Adrenal gland (tissue), 9 donors: ENCODE measurements at regions not wholly inside any gene's neighbourhood (a gene's known extent, or its start where the extent isn't known, plus 50 kb on each side); places are given as distances from the start of the nearest gene placed in this dataset.

Source experiments
- DNase-seq, 7 donors: peaks; one replicate each; pipeline ENCODE4 v3.0.0-alpha.2; 2019 to 2020
- H3K27ac ChIP-seq, 5 donors: fragments of 200-600 bp; sonication (generic) in 4 of 5; 1 replicate in 3 of 5; 2 replicates in 2 of 5; pipeline versions ENCODE4 v1.5.1 to v1.8.0; 2016 to 2020; ENCODE audit warnings: mild to moderate bottlenecking in 1 of 5
- H3K27me3 ChIP-seq: fragments of 200-600 bp; 2 replicates; pipeline ENCODE4 v1.8.0; 2021
- H3K36me3 ChIP-seq, 2 donors: fragments of 200-600 bp; replicated peaks in 1 of 2; 1 replicate in 1 of 2; 2 replicates in 1 of 2; pipeline versions ENCODE4 v1.5.1 to v1.8.0; 2018 to 2022
- H3K4me1 ChIP-seq, 2 donors: fragments of 200-600 bp; replicated peaks in 1 of 2; 1 replicate in 1 of 2; 2 replicates in 1 of 2; pipeline versions ENCODE4 v1.5.1 to v1.8.0; 2018 to 2021
- H3K4me3 ChIP-seq, 4 donors: fragments of 200-600 bp; sonication (generic) in 3 of 4; one replicate each; pipeline ENCODE4 v1.5.1; 2016 to 2018
- H3K9me3 ChIP-seq, 3 donors: fragments of 200-600 bp; sonication (generic) in 1 of 3; replicated peaks in 1 of 3; 1 replicate in 2 of 3; 2 replicates in 1 of 3; pipeline versions ENCODE4 v1.5.1 to v1.8.0; 2016 to 2021
- POLR2A ChIP-seq, 2 donors: fragments of 450-650 bp; IDR thresholded peaks; one replicate each; pipeline ENCODE4 v1.6.1; 2017; ENCODE audit warnings: antibody characterized with exemption in 2 of 2, mild to moderate bottlenecking in 2 of 2, moderate library complexity in 1 of 2
- WGBS, 4 donors: extraction: QIAGEN DNeasy Blood & Tissue Kit in 2 of 4; methylation state at CpG; one replicate each; pipeline versions ENCODE4 v1.1.5 to v1.1.7; 2013 to 2017; 5-methylcytosine and 5-hydroxymethylcytosine counted together
- intact Hi-C, 2 donors: fragments of 100-400 bp; cut with DNase I; formaldehyde crosslinking; loops; one replicate each; pipeline versions ENCODE4 v1.14.1 to v1.15.0; 2022 to 2023
- TF ChIP-seq, protein P1 (sequence below), 6 experiments: fragments of 450-650 bp in 4 of 6; fragments of 200-600 bp in 2 of 6; sonication (generic) in 1 of 6; IDR thresholded peaks; 1 replicate in 5 of 6; 2 replicates in 1 of 6; pipeline versions ENCODE4 v1.5.1 to v1.8.0; 2016 to 2021; ENCODE audit warnings: antibody characterized with exemption in 6 of 6, mild to moderate bottlenecking in 2 of 6, moderate library complexity in 1 of 6
- donor health status: healthy with polysubstance abuse.
- donor health status: Bipolar disorder and iron deficiency.
- donor health status: DM: yes; HTN: yes; CAD: no.
- donor health status: DM: no; HTN: no; CAD: no.
- donor health status: DM: no; HTN: no; CAD: no.

DNA sequence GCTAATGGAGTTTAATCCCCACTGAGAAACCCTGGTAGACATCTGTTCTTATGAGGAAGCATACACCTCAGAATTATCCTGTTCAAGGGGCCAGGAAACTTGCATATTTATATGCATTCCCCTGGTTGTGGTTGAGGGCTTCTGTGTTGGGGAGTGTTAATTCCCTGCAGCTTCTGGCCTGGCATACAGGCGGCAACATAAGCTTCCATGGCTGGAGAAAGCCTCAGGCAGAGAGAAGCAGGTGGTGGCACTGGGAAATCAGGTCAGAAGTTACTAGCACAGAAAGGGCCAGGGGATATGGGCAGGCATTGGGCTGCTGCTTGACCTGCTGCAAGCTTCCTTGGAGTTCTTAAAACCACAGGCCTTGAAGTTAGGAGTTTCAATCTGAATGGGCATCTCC, 166.1 kb upstream of the SEMA6A start:
- Histone ChIP-seq H3K4me1 (no peaks in the 10 kb centered on the region), H3K27ac (no peak overlapping the region), H3K4me3 (no peak overlapping the region), H3K9me3 (no peaks in the 10 kb centered on the region), H3K36me3 (no peaks in the 10 kb centered on the region), H3K27me3 (no peaks in the 10 kb centered on the region)
- intact Hi-C loops, result no loop called here
- WGBS, 4 donors, result 90 to 97% (median 91%) methylated on average over 1 of the region's 1 CpG; no CpG with 5 or more reads in 1 of the 4 donors
- DNase-seq, result no peak
- TF ChIP-seq POLR2A (IDR thresholded peaks at IDR 0.05), result no peak
- TF ChIP-seq, protein P1, sequence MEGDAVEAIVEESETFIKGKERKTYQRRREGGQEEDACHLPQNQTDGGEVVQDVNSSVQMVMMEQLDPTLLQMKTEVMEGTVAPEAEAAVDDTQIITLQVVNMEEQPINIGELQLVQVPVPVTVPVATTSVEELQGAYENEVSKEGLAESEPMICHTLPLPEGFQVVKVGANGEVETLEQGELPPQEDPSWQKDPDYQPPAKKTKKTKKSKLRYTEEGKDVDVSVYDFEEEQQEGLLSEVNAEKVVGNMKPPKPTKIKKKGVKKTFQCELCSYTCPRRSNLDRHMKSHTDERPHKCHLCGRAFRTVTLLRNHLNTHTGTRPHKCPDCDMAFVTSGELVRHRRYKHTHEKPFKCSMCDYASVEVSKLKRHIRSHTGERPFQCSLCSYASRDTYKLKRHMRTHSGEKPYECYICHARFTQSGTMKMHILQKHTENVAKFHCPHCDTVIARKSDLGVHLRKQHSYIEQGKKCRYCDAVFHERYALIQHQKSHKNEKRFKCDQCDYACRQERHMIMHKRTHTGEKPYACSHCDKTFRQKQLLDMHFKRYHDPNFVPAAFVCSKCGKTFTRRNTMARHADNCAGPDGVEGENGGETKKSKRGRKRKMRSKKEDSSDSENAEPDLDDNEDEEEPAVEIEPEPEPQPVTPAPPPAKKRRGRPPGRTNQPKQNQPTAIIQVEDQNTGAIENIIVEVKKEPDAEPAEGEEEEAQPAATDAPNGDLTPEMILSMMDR (IDR thresholded peaks at IDR 0.05), result no peak

DNA sequence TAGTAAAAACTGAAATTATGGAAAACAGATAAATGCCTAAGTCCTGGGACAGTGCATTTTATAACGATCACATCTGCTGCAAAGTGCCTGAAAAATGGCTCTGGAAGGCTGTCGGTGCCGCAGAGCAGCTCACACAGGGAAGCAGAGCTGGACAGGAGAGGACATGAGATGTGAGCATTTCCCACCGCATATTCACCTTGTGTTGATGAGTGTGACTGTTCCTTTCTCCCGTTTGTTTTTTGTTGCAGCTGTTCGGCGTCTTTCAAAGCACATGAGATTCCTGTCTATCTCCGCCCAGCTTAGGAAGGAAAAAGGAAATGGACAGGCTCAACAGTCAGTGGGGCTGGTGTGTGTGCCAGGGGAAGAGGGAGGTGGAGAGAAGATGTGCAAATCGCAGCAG, 164.9 kb upstream of the SEMA6A start:
- no peaks in the 10 kb centered on the region for H3K4me1 ChIP-seq
- no peaks in the 10 kb centered on the region for H3K36me3 ChIP-seq
- no peaks in the 10 kb centered on the region for H3K9me3 ChIP-seq
- no peak overlapping the region for H3K27ac ChIP-seq
- TF ChIP-seq POLR2A (IDR thresholded peaks at IDR 0.05), result no peak
- TF ChIP-seq, protein P1 (IDR thresholded peaks at IDR 0.05), result no peak
- H3K27me3 ChIP-seq, result no peaks in the 10 kb centered on the region
- no peak overlapping the region for H3K4me3 ChIP-seq
- intact Hi-C loops, result no loop called here
- DNase-seq, result peak in 2 of 7 donors; percentile 1 to 17
- WGBS, 4 donors, result 51 to 60% (median 56%) methylated on average over 9 of the region's 9 CpGs

DNA sequence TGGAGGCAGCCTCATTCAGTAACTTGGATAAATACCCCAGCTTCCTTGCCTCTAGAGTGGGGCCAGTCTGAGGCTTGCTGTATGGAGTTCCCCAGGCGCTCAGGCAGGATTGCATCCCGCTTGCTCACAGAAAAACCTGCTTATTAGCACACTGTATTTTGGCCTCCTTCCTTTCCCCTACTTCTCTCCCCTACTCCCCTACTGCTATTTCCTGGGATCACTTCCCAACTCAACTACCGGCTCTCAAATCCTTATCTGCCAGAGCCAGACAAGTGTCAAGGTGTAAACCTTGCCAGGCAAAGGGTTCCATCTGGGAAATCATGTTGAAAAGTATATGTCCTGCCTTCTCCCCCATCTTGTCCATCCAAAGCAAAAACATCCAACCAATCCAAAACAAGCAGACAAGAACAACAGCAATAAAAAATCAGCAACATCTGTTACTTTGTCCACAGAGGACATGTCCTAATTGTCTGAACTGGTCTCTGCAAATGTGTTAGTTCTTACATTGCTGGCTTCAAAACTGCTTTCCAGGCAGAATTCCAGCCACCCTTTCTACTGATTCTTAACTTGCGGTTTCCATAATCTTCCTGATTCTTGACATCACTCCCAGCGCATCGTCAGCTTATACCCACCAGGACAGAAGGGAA, 164.1 kb upstream of the SEMA6A start:
- no peaks in the 10 kb centered on the region for H3K36me3 ChIP-seq
- intact Hi-C loops, result no loop called here
- no peak for DNase-seq
- TF ChIP-seq, protein P1 (IDR thresholded peaks at IDR 0.05), result no peak
- no peak for TF ChIP-seq POLR2A (IDR thresholded peaks at IDR 0.05)
- no peaks in the 10 kb centered on the region for H3K4me1 ChIP-seq
- 63 to 80% (median 74%) methylated on average over 6 of the region's 6 CpGs for WGBS, 4 donors
- peak overlapping the region in 1 of 5 donors; percentile 36 for H3K27ac ChIP-seq
- H3K27me3 ChIP-seq, result no peaks in the 10 kb centered on the region
- H3K4me3 ChIP-seq, result no peak overlapping the region
- no peaks in the 10 kb centered on the region for H3K9me3 ChIP-seq

DNA sequence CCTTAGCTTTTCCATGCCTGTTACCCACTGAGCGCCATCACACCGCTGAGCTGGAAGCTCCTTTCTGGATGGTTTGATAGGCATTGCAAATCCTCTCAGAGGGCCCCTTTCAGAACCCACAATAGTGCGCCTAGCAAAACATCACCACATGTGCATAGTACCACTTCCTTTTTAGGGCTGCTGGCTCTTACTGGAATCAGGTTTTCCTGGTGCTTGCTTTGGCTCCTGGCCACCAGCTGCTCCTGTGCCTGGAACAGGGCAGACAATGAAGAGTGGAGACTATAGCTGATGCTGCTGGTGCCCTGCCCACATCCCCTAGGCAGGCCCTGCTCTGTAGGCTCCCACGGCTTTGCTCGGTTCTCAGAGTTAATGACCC, 163.6 kb upstream of the SEMA6A start:
- H3K4me1 ChIP-seq, result no peaks in the 10 kb centered on the region
- no peak for TF ChIP-seq POLR2A (IDR thresholded peaks at IDR 0.05)
- TF ChIP-seq, protein P1 (IDR thresholded peaks at IDR 0.05), result no peak
- no peak overlapping the region for H3K4me3 ChIP-seq
- no peaks in the 10 kb centered on the region for H3K27me3 ChIP-seq
- WGBS, 4 donors, result 68 to 78% (median 70%) methylated on average over 3 to 5 of the region's 5 CpGs
- no peaks in the 10 kb centered on the region for H3K36me3 ChIP-seq
- H3K9me3 ChIP-seq, result no peaks in the 10 kb centered on the region
- intact Hi-C loops, result no loop called here
- peak overlapping the region in 1 of 5 donors; percentile 36 for H3K27ac ChIP-seq
- DNase-seq, result peak in 2 of 7 donors; percentile 29 to 32
